Testis (tissue), 2 donors: ENCODE measurements at regions not wholly inside any gene's neighbourhood (a gene's known extent, or its start where the extent isn't known, plus 50 kb on each side); places are given as distances from the start of the nearest gene placed in this dataset.

ENCODE experiments used
- POLR2A ChIP-seq: fragments of 450-650 bp; IDR thresholded peaks from one replicate; pipeline ENCODE4 v1.6.1; 2017; ENCODE audit warnings: antibody characterized with exemption, mild to moderate bottlenecking, moderate library complexity
- TF ChIP-seq, protein P1 (sequence below), 3 experiments: fragments of 450-650 bp in 2 of 3; fragments of 200-600 bp in 1 of 3; sonication (generic) in 1 of 3; IDR thresholded peaks; one replicate each; pipeline ENCODE4 v1.5.1; 2016 to 2019; ENCODE audit warnings: antibody characterized with exemption in 3 of 3, mild to moderate bottlenecking in 2 of 3, moderate library complexity in 1 of 3

DNA sequence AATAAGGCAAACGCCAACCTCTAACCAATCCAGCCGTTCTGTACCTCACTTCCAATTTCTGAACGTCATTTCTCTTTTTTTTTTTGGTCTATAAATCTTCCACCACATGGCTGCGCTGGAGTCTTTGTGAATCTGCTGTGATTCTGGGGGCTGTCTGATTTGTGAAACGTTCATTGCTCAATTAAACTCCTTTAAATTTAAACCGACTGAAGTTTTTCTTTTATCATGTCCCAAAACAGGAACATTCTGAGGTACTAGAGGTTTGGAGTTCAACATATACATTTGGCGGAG lies 65.5 kb upstream of the BACH1 start:
- no peak for TF ChIP-seq POLR2A
- TF ChIP-seq, protein P1, sequence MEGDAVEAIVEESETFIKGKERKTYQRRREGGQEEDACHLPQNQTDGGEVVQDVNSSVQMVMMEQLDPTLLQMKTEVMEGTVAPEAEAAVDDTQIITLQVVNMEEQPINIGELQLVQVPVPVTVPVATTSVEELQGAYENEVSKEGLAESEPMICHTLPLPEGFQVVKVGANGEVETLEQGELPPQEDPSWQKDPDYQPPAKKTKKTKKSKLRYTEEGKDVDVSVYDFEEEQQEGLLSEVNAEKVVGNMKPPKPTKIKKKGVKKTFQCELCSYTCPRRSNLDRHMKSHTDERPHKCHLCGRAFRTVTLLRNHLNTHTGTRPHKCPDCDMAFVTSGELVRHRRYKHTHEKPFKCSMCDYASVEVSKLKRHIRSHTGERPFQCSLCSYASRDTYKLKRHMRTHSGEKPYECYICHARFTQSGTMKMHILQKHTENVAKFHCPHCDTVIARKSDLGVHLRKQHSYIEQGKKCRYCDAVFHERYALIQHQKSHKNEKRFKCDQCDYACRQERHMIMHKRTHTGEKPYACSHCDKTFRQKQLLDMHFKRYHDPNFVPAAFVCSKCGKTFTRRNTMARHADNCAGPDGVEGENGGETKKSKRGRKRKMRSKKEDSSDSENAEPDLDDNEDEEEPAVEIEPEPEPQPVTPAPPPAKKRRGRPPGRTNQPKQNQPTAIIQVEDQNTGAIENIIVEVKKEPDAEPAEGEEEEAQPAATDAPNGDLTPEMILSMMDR (IDR thresholded peaks at IDR 0.05) = no peak
